Neural progenitor cell (in vitro differentiated cells): ENCODE measurements at regions not wholly inside any gene's neighbourhood (a gene's known extent, or its start where the extent isn't known, plus 50 kb on each side); places are given as distances from the start of the nearest gene placed in this dataset.

Source experiments
- EZH2 ChIP-seq: fragments of 200-600 bp; sonication (generic); IDR thresholded peaks from 2 replicates; pipeline ENCODE4 v1.6.1; 2017; ENCODE audit warnings: antibody characterized with exemption, mild to moderate bottlenecking, moderate library complexity
- EZH2phosphoT487 ChIP-seq: fragments of 200-600 bp; sonication (generic); IDR thresholded peaks from 2 replicates; pipeline ENCODE4 v1.6.1; 2017; ENCODE audit warnings: antibody characterized with exemption
- TF ChIP-seq, protein P1 (sequence below): fragments of 200-600 bp; sonication (generic); IDR thresholded peaks from 2 replicates; pipeline ENCODE4 v1.5.1; 2017; ENCODE audit warnings: antibody characterized with exemption, mild to moderate bottlenecking

DNA sequence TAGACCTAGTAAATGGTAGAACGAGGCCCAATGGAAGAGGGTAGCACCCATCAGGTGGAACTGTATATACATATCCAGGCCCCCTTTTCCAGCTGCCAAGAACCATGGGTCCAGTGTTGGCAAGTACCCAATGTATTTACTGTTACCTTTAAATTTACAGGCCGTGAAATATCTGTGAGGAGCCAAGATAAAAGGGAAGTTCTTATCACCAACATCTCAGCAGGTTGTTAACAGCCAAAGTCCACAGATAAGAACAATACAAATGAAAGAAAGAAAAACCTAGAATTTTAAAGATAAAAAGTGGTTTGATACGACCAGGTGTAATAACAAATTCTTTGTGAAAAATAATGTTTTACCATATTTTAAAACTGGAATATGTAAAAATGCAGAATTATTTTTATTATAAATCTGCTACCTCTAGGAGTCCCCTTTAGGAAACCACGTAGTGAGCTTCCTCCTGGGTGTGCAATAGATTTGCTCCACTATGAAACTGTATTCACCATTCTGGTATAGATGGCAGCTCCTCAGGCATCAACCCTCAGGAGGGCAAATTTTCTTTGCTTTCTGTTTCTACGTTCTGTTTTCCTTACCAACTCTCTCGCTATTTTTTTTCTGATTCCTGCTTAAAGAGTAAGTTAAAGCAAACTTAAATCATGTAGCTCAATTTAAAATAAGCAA lies 292.2 kb upstream of the SLC10A2 start:
- TF ChIP-seq, protein P1, sequence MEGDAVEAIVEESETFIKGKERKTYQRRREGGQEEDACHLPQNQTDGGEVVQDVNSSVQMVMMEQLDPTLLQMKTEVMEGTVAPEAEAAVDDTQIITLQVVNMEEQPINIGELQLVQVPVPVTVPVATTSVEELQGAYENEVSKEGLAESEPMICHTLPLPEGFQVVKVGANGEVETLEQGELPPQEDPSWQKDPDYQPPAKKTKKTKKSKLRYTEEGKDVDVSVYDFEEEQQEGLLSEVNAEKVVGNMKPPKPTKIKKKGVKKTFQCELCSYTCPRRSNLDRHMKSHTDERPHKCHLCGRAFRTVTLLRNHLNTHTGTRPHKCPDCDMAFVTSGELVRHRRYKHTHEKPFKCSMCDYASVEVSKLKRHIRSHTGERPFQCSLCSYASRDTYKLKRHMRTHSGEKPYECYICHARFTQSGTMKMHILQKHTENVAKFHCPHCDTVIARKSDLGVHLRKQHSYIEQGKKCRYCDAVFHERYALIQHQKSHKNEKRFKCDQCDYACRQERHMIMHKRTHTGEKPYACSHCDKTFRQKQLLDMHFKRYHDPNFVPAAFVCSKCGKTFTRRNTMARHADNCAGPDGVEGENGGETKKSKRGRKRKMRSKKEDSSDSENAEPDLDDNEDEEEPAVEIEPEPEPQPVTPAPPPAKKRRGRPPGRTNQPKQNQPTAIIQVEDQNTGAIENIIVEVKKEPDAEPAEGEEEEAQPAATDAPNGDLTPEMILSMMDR: no peak
- TF ChIP-seq EZH2 (no peak), EZH2phosphoT487 (no peak)
